ENCODE measurements at regions not wholly inside any gene's neighbourhood (a gene's known extent, or its start where the extent isn't known, plus 50 kb on each side); places are given as distances from the start of the nearest gene placed in this dataset.

- Histone ChIP-seq H3K4me2 (ENCODE audit: low read length) (no peak overlapping the region), H3F3A (ENCODE audit: low read length, unreplicated experiment) (no peaks in the 10 kb centered on the region), H2AFZ (ENCODE audit: low read length) (no peak overlapping the region), H3K4me3 (ENCODE audit: low read length) (no peak overlapping the region), H3K27ac (ENCODE audit: low read length) (no peak overlapping the region), H3K9me2 (replicated peaks; ENCODE audit: low read length) (no peaks in the 10 kb centered on the region), H3K36me3 (ENCODE audit: low read depth, low read length) (peaks cover 7% of the 10 kb centered on the region; the same call in 1 of the 2 replicates), H3K4me1 (ENCODE audit: insufficient read depth, low read length) (no peaks in the 10 kb centered on the region), H3K79me2 (ENCODE audit: low read length) (no peaks in the 10 kb centered on the region), H3K9ac (ENCODE audit: low read length) (no peak overlapping the region), H3K27me3 (ENCODE audit: low read length) (no peaks in the 10 kb centered on the region), H4K20me1 (ENCODE audit: low read length) (no peaks in the 10 kb centered on the region), H3K9me3 (ENCODE audit: low read length) (peaks cover 10% of the 10 kb centered on the region)
- DNase-seq (no peak), ATAC-seq (no peak)
- CTCF ChIA-PET: no interaction called here
- TF ChIP-seq CTCF (conservative IDR thresholded peaks at IDR 0.05; ENCODE audit: low read depth, low read length) (no peak), EZH2phosphoT487 (IDR thresholded peaks at IDR 0.05; ENCODE audit: borderline replicate concordance, low read length) (no peak), EZH2 (IDR thresholded peaks at IDR 0.05; ENCODE audit: low read length, unreplicated experiment) (no peak)
- intact Hi-C loops (cut with micrococcal nuclease): no loop called here
- POLR2A ChIA-PET (ENCODE audit: unreplicated experiment): no interaction called here
- no TSS peak for BruUV-seq (replicated peaks)
These were observed 79.5 kb downstream of the EGLN3 start for GRCh38 chr14:33871394-33871793.

- no peaks in the 10 kb centered on the region for H3K27me3 ChIP-seq (ENCODE audit: low read length)
- no peak overlapping the region for H3K9ac ChIP-seq (ENCODE audit: low read length)
- H3K9me2 ChIP-seq (replicated peaks; ENCODE audit: low read length): no peaks in the 10 kb centered on the region
- no peak overlapping the region for H3K4me2 ChIP-seq (ENCODE audit: low read length)
- ATAC-seq: no peak
- ChIA-PET CTCF (no interaction called here), POLR2A (ENCODE audit: unreplicated experiment) (no interaction called here)
- intact Hi-C loops (cut with micrococcal nuclease): no loop called here
- no peak for DNase-seq
- H3K4me3 ChIP-seq (ENCODE audit: low read length): no peak overlapping the region
- no TSS peak for BruUV-seq (replicated peaks)
- no peak overlapping the region for H3K27ac ChIP-seq (ENCODE audit: low read length)
- no peaks in the 10 kb centered on the region for H3K79me2 ChIP-seq (ENCODE audit: low read length)
- TF ChIP-seq CTCF (conservative IDR thresholded peaks at IDR 0.05; ENCODE audit: low read depth, low read length) (no peak), EZH2phosphoT487 (IDR thresholded peaks at IDR 0.05; ENCODE audit: borderline replicate concordance, low read length) (no peak), EZH2 (IDR thresholded peaks at IDR 0.05; ENCODE audit: low read length, unreplicated experiment) (no peak)
- H3K4me1 ChIP-seq (ENCODE audit: insufficient read depth, low read length): no peaks in the 10 kb centered on the region
- no peaks in the 10 kb centered on the region for H3K36me3 ChIP-seq (ENCODE audit: low read depth, low read length)
- H3F3A ChIP-seq (ENCODE audit: low read length, unreplicated experiment): no peaks in the 10 kb centered on the region
- H2AFZ ChIP-seq (ENCODE audit: low read length): no peak overlapping the region
- no peaks in the 10 kb centered on the region for H3K9me3 ChIP-seq (ENCODE audit: low read length)
- H4K20me1 ChIP-seq (ENCODE audit: low read length): no peaks in the 10 kb centered on the region
These were observed 84.3 kb downstream of the EGLN3 start for GRCh38 chr14:33866425-33867088.

GRCh38 chr14:33862261-33862802, 88.5 kb downstream of the EGLN3 start:
- CTCF ChIA-PET: no interaction called here
- no peak for TF ChIP-seq EZH2phosphoT487 (IDR thresholded peaks at IDR 0.05; ENCODE audit: borderline replicate concordance, low read length)
- H4K20me1 ChIP-seq (ENCODE audit: low read length): no peaks in the 10 kb centered on the region
- H3K4me1 ChIP-seq (ENCODE audit: insufficient read depth, low read length): no peaks in the 10 kb centered on the region
- peaks cover 8% of the 10 kb centered on the region; the same call in 1 of the 2 replicates for H3K27me3 ChIP-seq (ENCODE audit: low read length)
- no TSS peak for BruUV-seq (replicated peaks)
- no peaks in the 10 kb centered on the region for H3K36me3 ChIP-seq (ENCODE audit: low read depth, low read length)
- H3K9me3 ChIP-seq (ENCODE audit: low read length): no peaks in the 10 kb centered on the region
- ATAC-seq (no peak), DNase-seq (no peak)
- H3K27ac ChIP-seq (ENCODE audit: low read length): no peak overlapping the region
- H3F3A ChIP-seq (ENCODE audit: low read length, unreplicated experiment): no peaks in the 10 kb centered on the region
- no peak overlapping the region for H3K9ac ChIP-seq (ENCODE audit: low read length)
- no peaks in the 10 kb centered on the region for H3K79me2 ChIP-seq (ENCODE audit: low read length)
- H3K9me2 ChIP-seq (replicated peaks; ENCODE audit: low read length): no peaks in the 10 kb centered on the region
- intact Hi-C loops (cut with micrococcal nuclease): no loop called here
- POLR2A ChIA-PET (ENCODE audit: unreplicated experiment): no interaction called here
- H3K4me2 ChIP-seq (ENCODE audit: low read length): no peak overlapping the region
- H2AFZ ChIP-seq (ENCODE audit: low read length): no peak overlapping the region
- no peak overlapping the region for H3K4me3 ChIP-seq (ENCODE audit: low read length)

All from PC-3 (cell line).